Calu3 (cell line): ENCODE measurements at regions not wholly inside any gene's neighbourhood (a gene's known extent, or its start where the extent isn't known, plus 50 kb on each side); places are given as distances from the start of the nearest gene placed in this dataset.

Experiments
- BruUV-seq: library from RNA; stranded (reverse); fragments of 400-500 nt; replicated peaks from 2 replicates; lab custom pipeline; 2021; lab: Mats Ljungman, UMichigan
- CTCF ChIA-PET: fragments of 300-600 bp; sonication (Branson Sonifier 250); formaldehyde crosslinking; loops from one replicate; lab custom pipeline; 2022; ENCODE audit warnings: antibody characterized with exemption; lab: Charles Lee
- DNase-seq: peaks from one replicate; pipeline ENCODE4 v3.0.0; 2022
- H3K27ac Mint-ChIP-seq: one replicate; pipeline ENCODE4 v1.8.0; 2022; ENCODE audit warnings: mixed read lengths; ENCODE audit not compliant: unreplicated experiment
- H3K27me3 Mint-ChIP-seq: one replicate; pipeline ENCODE4 v1.8.0; 2022; ENCODE audit warnings: mixed read lengths; ENCODE audit not compliant: unreplicated experiment
- H3K36me3 Mint-ChIP-seq: one replicate; pipeline ENCODE4 v1.8.0; 2022; ENCODE audit warnings: mild to moderate bottlenecking, moderate library complexity, mixed read lengths; ENCODE audit not compliant: insufficient read depth, unreplicated experiment
- H3K4me1 Mint-ChIP-seq: one replicate; pipeline ENCODE4 v1.8.0; 2022; ENCODE audit warnings: mild to moderate bottlenecking, low read depth, mixed read lengths; ENCODE audit not compliant: unreplicated experiment
- H3K4me3 Mint-ChIP-seq: one replicate; pipeline ENCODE4 v1.8.0; 2022; ENCODE audit warnings: mild to moderate bottlenecking, low read depth, moderate library complexity, mixed read lengths; ENCODE audit not compliant: unreplicated experiment
- H3K9me3 Mint-ChIP-seq: one replicate; pipeline ENCODE4 v1.8.0; 2022; ENCODE audit warnings: low read depth, mixed read lengths; ENCODE audit not compliant: unreplicated experiment
- intact Hi-C: fragments of 100-400 bp; cut with micrococcal nuclease; formaldehyde crosslinking; loops from one replicate; pipeline ENCODE4 v1.10.0; 2022; ENCODE audit not compliant: unreplicated experiment
- TF ChIP-seq, protein P1 (sequence below): fragments of 200-600 bp; IDR thresholded peaks from one replicate; pipeline ENCODE4 v1.8.0; 2022; ENCODE audit warnings: antibody characterized with exemption; ENCODE audit not compliant: unreplicated experiment

- Mint-ChIP-seq H3K4me1 (no peaks in the 10 kb centered on the region), H3K4me3 (no peak overlapping the region), H3K9me3 (no peaks in the 10 kb centered on the region), H3K36me3 (no peaks in the 10 kb centered on the region), H3K27me3 (peaks cover 10% of the 10 kb centered on the region), H3K27ac (no peak overlapping the region)
- no TSS peak for BruUV-seq
- no peak for DNase-seq
- TF ChIP-seq, protein P1, sequence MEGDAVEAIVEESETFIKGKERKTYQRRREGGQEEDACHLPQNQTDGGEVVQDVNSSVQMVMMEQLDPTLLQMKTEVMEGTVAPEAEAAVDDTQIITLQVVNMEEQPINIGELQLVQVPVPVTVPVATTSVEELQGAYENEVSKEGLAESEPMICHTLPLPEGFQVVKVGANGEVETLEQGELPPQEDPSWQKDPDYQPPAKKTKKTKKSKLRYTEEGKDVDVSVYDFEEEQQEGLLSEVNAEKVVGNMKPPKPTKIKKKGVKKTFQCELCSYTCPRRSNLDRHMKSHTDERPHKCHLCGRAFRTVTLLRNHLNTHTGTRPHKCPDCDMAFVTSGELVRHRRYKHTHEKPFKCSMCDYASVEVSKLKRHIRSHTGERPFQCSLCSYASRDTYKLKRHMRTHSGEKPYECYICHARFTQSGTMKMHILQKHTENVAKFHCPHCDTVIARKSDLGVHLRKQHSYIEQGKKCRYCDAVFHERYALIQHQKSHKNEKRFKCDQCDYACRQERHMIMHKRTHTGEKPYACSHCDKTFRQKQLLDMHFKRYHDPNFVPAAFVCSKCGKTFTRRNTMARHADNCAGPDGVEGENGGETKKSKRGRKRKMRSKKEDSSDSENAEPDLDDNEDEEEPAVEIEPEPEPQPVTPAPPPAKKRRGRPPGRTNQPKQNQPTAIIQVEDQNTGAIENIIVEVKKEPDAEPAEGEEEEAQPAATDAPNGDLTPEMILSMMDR, result no peak
- intact Hi-C loops, result no loop called here
- CTCF ChIA-PET, result no interaction called here
Measured at GRCh38 chrX:52585892-52586291, 68.8 kb downstream of the SSX7 start.

DNA sequence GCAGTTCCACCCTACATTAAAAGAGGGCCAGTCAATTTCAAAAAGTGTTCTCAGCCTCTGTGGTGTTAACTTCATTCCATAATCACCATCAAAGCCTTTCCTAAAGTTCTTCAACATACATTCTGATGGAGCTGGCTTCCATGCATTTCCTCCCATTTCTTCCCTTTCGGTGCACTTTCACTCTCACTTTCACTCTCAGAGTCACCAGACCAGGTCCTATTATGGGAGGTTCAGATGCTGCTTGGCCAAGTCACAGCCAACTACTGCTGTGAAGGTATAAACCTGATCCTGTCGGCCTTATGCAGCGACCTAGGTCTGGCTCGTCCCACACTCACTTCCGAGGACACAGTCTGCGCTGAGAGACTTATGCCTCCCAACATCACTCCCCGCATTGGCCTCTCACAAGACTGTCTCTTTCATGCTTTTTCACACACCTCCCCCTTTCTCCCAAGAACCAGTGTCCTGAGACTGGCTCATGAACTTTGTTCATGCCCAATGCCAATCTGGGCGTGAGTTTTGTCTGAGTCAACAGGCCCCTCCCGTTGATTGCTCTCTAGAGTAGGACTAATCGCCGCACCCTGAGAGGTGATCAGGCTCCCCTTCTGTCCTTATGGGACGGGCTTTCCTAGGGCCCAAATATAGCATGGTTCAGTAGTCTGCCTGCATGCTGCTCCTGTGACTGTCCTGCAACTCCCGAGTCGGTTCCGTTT is 60.8 kb upstream of the XAGE1B start:
- H3K27ac Mint-ChIP-seq, result no peak overlapping the region
- no peak for DNase-seq
- H3K4me1 Mint-ChIP-seq, result peaks cover 15% of the 10 kb centered on the region
- intact Hi-C loops, result no loop called here
- H3K36me3 Mint-ChIP-seq, result no peaks in the 10 kb centered on the region
- H3K27me3 Mint-ChIP-seq, result peaks cover 52% of the 10 kb centered on the region
- TF ChIP-seq, protein P1, result no peak
- H3K4me3 Mint-ChIP-seq, result peak overlapping the region; percentile 46
- no peaks in the 10 kb centered on the region for H3K9me3 Mint-ChIP-seq
- no TSS peak for BruUV-seq
- CTCF ChIA-PET, result no interaction called here

DNA sequence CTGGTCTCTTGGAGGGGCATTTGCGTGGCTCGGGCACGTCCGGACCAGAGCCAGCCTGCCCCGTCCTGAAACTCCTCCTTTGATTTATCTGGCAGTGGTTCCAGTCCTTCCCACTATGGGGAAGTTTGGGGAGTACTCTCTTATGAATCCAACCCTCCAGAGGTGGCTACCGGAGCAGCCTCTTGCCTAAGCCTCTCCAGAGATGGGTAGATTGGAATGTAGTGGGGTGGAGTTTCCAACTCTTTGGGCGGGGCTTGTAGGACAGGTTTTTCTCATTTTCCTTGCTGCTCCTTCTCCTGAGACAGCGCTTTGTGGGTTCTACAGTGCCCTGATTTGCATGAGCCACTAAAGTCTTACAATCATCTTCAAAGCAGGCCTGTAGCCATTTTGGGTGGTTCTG is 60.1 kb upstream of the XAGE1B start:
- CTCF ChIA-PET, result no interaction called here
- no peak for DNase-seq
- intact Hi-C loops, result no loop called here

GRCh38 chrX:52576474-52576873 is 59.6 kb upstream of the XAGE1B start:
- Mint-ChIP-seq H3K36me3 (no peaks in the 10 kb centered on the region), H3K27me3 (peaks cover 48% of the 10 kb centered on the region), H3K27ac (no peak overlapping the region), H3K9me3 (no peaks in the 10 kb centered on the region), H3K4me1 (peaks cover 15% of the 10 kb centered on the region), H3K4me3 (no peak overlapping the region)
- no TSS peak for BruUV-seq
- CTCF ChIA-PET, result no interaction called here
- DNase-seq, result no peak
- intact Hi-C loops, result no loop called here
- TF ChIP-seq, protein P1, result no peak

More for the DNA sequence above, 60.1 kb upstream of the XAGE1B start:
- no peaks in the 10 kb centered on the region for H3K36me3 Mint-ChIP-seq
- no peak overlapping the region for H3K27ac Mint-ChIP-seq
- no peaks in the 10 kb centered on the region for H3K9me3 Mint-ChIP-seq
- TF ChIP-seq, protein P1, result no peak
- peaks cover 48% of the 10 kb centered on the region for H3K27me3 Mint-ChIP-seq
- no peak overlapping the region for H3K4me3 Mint-ChIP-seq
- H3K4me1 Mint-ChIP-seq, result peaks cover 15% of the 10 kb centered on the region
- no TSS peak for BruUV-seq
